Omental fat pad (tissue), 3 donors: ENCODE measurements at regions not wholly inside any gene's neighbourhood (a gene's known extent, or its start where the extent isn't known, plus 50 kb on each side); places are given as distances from the start of the nearest gene placed in this dataset.
"Not testable (repeated sequence)": the region's sequence is repeated elsewhere in the genome, so short reads cannot be mapped to it uniquely, and the experiment has no call there.

ENCODE experiments used
- ATAC-seq: fragments of 150-250 bp; one replicate; pipeline ENCODE4 v1.9.1; 2016; ENCODE audit warnings: mild to moderate bottlenecking, moderate library complexity; ENCODE audit not compliant: low FRiP score
- DNase-seq: peaks from one replicate; pipeline ENCODE4 v3.0.0-alpha.2; 2019; ENCODE audit warnings: low spot score
- TF ChIP-seq, protein P1 (sequence below), 3 donors: fragments of 450-650 bp; IDR thresholded peaks; one replicate each; pipeline ENCODE4 v1.5.1; 2016 to 2017; ENCODE audit warnings: antibody characterized with exemption in 3 of 3, mild to moderate bottlenecking in 3 of 3, moderate library complexity in 2 of 3

DNA sequence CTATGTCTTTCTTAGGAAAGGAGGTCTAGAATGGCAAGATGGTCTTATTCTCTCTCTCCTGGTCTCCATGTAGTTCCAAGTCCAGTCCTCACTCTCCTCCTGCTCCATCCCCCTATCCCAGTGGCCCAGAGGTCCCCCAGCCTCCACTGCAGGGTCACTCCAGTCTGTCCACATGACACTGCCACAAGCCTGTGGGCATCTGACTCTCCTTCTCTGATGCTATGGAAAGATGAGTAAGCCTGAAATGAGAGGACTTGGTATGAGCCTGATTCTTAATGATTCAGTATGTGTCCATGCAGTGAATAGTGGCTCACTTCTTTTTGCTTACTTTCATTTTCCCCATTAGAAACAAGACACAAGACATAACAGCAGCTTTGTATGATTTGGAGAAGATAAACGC, 516.8 kb upstream of the ADGRL3 start:
- DNase-seq (no peak), ATAC-seq (peak; percentile 32)
- TF ChIP-seq, protein P1, sequence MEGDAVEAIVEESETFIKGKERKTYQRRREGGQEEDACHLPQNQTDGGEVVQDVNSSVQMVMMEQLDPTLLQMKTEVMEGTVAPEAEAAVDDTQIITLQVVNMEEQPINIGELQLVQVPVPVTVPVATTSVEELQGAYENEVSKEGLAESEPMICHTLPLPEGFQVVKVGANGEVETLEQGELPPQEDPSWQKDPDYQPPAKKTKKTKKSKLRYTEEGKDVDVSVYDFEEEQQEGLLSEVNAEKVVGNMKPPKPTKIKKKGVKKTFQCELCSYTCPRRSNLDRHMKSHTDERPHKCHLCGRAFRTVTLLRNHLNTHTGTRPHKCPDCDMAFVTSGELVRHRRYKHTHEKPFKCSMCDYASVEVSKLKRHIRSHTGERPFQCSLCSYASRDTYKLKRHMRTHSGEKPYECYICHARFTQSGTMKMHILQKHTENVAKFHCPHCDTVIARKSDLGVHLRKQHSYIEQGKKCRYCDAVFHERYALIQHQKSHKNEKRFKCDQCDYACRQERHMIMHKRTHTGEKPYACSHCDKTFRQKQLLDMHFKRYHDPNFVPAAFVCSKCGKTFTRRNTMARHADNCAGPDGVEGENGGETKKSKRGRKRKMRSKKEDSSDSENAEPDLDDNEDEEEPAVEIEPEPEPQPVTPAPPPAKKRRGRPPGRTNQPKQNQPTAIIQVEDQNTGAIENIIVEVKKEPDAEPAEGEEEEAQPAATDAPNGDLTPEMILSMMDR (IDR thresholded peaks at IDR 0.05), result no peak

DNA sequence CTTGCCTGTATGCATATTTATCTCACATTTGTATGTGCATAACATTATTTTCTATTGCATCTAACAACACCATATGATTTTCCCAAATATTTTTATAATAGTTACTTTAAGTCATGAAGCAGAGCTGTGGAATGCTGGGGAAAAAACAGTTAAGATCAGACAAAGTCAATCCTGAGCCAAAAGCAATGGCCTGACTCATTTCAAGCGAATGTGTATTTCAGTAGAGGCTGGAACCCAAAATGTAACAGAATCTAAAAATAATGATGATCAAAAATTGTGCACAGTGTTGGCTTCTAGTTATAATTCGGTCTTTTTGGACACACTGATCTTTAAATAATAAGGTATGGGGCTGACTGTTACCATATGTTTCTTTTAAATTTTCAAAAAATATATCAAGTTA, 516.2 kb upstream of the ADGRL3 start:
- TF ChIP-seq, protein P1 (IDR thresholded peaks at IDR 0.05), result no peak
- DNase-seq (no peak), ATAC-seq (peak; percentile 37)

DNA sequence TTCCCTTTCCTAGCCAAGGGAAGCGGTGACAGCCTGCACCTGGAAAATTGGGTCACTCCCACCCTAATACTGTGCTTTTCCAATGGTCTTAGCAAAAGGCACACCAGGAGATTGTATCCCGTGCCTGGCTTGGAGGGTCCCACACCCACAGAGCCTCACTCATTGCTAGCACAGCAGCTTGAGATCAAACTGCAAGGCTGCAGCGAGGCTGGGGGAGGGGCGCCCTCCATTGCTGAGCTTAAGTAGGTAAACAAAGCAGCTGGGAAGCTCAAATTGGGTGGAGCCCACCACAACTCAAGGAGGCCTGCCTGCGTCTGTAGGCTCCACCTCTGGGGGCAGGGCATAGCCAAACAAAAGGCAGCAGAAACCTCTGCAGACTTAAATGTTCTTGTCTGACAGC, 504.1 kb upstream of the ADGRL3 start:
- ATAC-seq, DNase-seq: not testable (repeated sequence)

DNA sequence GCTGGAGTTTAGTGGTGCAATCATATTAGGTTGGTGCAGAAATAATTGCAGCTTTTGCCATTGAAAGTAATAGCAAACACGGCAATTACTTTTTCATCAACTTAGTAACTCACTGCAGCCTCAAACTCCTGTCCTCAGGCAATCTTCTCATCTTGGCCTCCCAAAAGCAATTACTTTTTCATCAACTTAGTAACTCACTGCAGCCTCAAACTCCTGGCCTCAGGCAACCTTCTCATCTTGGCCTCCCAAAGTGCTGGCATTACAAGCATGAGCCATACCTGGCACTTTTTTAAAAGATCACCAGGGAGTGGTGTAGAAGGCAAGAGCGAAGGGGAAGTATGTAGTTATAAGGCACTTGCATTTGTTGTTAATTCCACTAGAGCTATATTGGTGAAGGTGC, 491.1 kb upstream of the ADGRL3 start:
- no peak for DNase-seq
- TF ChIP-seq, protein P1 (IDR thresholded peaks at IDR 0.05), result no peak
- ATAC-seq, result no peak

DNA sequence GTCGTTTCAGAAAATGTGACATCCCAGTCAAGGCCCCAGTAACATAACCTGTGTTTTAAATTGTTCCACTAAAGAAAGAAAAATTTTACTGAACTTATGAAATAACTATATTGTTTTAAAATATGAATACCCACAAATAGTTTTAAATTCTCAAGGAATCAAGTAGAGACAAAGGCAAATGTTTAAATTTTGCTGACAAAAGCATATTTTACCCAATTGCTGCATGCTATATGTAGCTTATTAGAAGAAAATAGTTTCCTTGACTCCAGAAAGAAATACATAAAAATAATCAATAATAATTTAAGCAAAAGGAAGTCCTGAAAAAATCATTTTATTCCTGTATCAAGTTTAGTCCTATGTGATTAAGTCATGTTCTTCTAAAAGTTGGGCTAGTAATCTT, 481.3 kb upstream of the ADGRL3 start:
- no peak for DNase-seq
- ATAC-seq, result no peak

DNA sequence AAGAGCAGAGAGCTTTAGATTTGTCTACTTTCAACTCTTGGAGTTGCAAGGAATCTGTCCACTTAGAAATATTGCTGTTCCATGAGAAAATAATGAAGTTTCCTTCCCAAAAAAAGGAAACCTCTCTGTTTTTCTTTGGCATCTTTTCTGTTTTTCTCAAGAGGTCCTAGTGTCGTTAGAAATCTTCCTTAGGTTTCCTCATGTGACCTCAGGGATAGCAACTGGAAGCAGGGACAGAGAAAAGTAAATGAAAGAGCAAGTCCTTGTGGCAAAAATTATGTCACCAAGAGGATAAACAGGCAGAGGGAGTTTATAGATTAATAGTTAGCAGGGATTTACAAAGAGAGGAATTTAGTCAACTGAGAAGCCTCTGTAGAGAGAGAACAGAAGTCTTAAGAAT, 478.4 kb upstream of the ADGRL3 start:
- ATAC-seq (no peak), DNase-seq (no peak)
- TF ChIP-seq, protein P1 (IDR thresholded peaks at IDR 0.05), result no peak

More for the DNA sequence above, 481.3 kb upstream of the ADGRL3 start:
- TF ChIP-seq, protein P1 (IDR thresholded peaks at IDR 0.05), result no peak

DNA sequence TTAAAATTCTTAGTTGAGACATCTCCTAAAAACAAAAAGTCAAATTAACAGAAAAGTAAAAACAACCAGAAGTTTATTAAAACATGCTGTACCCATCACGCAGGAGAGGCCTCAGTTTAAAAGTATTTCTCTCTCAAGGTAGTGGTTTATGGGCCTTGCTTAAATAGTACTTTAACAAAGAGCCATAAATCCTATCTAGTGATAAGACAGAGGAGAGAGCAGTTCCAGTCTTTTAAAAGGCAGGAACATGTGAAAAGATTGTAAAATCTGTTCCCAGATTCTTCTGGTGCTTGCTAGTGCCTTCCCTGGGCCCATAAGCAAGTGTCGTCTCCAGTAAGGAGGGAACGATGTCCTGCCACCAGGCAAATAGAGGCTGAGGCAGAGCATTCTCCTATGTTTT, 476.3 kb upstream of the ADGRL3 start:
- TF ChIP-seq, protein P1 (IDR thresholded peaks at IDR 0.05), result no peak

DNA sequence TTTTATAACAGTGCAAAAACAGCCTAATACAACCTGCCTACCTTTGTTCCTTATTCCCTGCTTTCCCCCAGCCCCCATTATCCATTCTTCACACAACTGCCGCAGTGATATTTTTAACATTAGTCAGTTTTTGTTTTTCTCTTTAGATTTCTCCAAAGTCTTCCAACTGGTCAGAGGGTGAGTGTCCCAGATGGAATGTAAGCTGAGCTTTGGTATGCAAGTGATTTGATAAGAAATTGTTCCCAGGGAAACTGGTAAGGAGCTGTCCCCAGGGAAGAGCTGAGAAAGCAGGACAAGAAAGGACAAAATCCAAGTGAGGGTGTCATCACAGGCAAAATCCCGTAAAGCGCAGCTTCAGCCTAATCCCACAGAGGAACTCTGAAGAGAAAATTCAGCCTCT, 475.5 kb upstream of the ADGRL3 start:
- ATAC-seq, result no peak
- TF ChIP-seq, protein P1 (IDR thresholded peaks at IDR 0.05), result no peak
- DNase-seq, result no peak

More for the DNA sequence above, 476.3 kb upstream of the ADGRL3 start:
- DNase-seq (no peak), ATAC-seq (no peak)
